Inflammatory macrophage treated with lipopolysaccharide for 4 hours (primary cell): ENCODE measurements at regions not wholly inside any gene's neighbourhood (a gene's known extent, or its start where the extent isn't known, plus 50 kb on each side); places are given as distances from the start of the nearest gene placed in this dataset.

ENCODE experiments used
- DNase-seq: peaks from one replicate; pipeline ENCODE4 v3.0.0-alpha.2; 2020

DNA sequence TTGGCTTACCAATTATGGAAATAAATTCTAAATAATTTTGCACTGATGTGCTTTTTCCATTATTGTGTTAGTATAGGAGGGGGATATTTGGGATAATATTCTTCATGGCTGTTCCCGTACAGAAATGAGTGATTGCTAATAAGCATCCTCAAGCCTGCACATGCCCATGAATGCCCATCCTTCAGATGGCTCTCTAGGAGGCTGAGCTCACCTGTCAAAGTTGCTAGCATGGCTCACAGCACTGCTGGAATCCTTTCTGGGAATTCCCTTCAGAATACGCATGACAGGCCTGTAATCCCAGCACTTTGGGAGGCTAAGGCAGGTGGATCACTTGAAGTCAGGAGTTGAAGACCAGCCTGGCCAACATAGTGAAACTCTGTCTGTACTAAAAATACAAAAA lies 124.1 kb downstream of the NXNL2 start:
- DNase-seq, result no peak

- peak; percentile 18 for DNase-seq
These were observed 125.6 kb downstream of the NXNL2 start for GRCh38 chr9:88660611-88661010.

DNA sequence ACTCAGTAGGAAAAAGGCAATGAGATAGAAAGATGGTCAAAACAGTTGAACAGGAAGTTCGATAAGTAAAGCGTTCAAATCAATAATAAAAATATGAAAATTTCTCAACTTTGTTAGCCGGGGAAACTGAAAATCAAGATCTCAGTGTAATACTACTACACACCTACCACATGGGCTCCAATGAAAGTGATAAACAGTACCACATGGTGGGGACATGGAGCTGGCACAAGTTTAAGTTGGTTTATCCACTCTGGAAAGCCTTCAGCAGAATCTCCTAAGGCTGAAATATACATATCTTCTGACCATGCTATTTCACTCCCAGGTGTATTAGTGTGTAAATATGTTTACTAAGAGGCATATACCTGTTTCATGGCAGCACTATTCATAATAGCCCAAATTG lies 126.8 kb downstream of the NXNL2 start:
- DNase-seq, result no peak

GRCh38 chr9:88663771-88664419 lies 128.9 kb downstream of the NXNL2 start:
- DNase-seq, result no peak

DNA sequence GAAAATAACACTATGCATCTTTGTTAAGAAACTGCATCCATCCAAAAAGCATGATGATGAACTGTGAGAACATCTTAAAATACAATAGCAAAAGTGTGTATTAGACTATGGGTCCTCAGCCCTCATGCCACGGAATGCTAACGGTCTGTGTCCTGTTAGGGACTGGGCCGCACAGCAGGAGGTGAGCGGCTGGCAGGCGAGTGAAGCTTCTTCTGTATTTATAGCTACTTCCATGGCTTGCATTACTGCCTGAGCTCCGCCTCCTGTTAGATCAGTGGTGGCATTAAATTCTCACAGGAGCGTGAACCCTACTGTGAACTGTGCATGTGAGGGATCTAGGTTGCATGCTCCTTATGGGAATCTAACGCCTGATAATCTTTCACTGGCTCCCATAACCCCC lies 129.8 kb downstream of the NXNL2 start:
- no peak for DNase-seq

DNA sequence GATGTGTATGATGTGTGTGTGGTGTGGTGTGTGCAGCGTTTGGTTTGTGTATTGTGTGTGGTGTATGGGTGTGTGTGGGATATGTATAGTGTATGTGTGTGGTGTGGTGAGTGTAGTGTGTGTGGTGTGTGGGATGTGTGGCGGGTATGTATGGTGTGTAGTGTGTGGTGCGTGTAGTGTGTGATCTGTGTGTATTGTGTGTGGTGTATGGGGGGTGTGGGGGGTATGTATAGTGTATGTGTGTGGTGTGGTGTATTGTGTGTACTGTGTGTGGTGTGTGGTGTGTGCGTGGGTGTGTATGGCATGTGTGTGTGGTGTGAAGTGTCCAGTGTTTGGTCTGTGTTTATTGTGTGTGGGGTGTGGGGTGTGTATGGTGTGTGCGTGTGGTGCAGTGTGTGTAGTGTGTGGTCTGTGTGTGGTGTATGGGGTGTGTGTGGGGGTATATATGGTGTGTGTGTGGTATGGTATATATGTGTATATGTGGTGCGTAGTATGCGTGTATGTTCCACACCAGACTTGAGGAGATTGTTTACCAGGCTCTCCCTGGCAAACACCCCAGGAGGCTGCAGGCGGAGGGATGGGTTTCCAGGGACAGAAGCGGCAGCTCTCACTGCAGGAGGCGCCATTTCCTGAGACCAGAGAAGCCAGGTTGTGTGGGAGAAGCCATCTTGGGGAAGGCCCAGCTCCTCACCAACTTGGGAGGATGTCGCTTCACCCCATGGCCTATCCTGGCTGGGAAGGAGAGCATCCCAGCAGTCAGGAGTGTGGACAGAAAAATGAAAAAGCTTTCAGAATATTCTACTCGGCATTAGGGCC lies 138.1 kb downstream of the NXNL2 start:
- DNase-seq, result no peak

- no peak for DNase-seq
These were observed 138.9 kb downstream of the NXNL2 start for GRCh38 chr9:88673886-88674285.

GRCh38 chr9:88676644-88677043 lies 141.7 kb downstream of the NXNL2 start:
- no peak for DNase-seq

- DNase-seq, result no peak
These were observed 143.0 kb downstream of the NXNL2 start for GRCh38 chr9:88678008-88678407.

- no peak for DNase-seq
These were observed 143.5 kb downstream of the NXNL2 start for GRCh38 chr9:88678431-88678830.

- DNase-seq, result peak; percentile 12
These were observed 145.1 kb downstream of the NXNL2 start for GRCh38 chr9:88680041-88680440.

DNA sequence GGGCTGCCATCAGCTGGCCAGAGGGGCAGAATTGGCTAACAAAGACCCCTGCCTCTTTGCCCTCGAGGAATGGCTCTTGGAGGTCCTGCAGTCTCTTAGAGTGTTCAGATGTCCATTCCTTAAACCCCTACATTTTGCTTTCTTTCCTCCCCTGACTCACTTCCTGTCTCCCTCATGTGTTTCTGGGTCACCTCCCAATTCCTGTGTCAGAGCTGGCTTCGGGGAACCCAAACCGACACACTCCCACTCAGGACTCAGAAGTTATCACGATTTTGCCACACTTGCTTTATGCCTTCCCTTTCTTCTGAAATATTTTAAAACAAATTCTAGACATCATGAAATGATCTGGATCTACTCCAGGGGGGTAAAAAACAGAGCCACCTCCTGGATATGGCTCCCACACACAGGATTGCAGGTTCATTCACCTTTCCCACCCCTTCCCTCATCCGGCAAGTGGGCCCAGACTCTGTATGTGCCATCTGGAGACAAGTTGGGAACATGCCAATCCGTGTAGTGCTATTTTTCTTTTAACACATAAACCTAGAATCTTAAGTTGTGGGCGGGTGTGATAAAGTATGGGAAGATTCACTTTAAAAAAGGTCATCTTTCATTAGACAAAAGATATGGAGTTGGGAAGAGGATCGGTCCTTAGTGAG lies 145.7 kb downstream of the NXNL2 start:
- peak; percentile 24 for DNase-seq

GRCh38 chr9:88681434-88681833 lies 146.5 kb downstream of the NXNL2 start:
- DNase-seq, result no peak

- DNase-seq, result no peak
These were observed 147.5 kb downstream of the NXNL2 start for GRCh38 chr9:88682431-88682831.

GRCh38 chr9:88684046-88684445 lies 149.1 kb downstream of the NXNL2 start:
- no peak for DNase-seq

DNA sequence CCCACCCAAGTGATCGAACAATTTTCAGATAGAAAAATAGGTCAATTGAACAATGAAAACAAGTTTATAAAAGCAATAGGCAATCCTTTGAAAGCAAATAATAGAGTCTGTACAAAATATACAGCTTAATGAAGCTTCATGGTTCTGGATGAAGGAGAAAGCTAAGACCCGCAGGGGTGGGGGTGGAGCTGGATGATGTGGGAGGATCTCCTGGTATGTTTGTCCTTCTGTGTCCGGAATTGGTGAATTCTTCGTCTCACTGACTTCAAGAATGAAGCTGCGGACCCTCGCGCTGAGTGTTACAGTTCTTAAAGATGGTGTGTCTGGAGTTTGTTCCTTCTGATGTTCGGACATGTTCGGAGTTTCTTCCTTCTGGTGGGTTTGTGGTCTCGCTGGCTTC lies 149.9 kb downstream of the NXNL2 start:
- no peak for DNase-seq

DNA sequence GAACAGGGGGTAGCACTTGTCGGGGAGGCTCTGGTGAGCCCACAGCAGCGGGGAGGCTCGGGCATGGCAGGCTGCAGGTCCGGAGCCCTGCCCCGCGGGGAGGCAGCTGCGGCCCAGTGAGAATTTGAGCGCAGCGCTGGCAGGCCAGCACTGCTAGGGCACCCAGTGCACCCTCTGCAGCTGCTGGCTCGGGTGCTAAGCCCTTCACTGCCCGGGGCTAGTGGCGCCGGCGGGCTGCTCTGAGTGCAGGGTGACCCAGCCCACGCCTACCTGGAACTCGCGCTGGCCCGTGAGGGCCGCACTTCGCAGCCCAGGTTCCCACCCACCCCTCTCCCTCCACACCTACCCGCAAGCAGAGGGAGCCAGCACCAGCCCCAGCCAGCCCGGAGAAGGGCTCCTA lies 151.0 kb downstream of the NXNL2 start:
- no peak for DNase-seq

- no peak for DNase-seq
These were observed 154.7 kb downstream of the NXNL2 start for GRCh38 chr9:88689509-88690298.

GRCh38 chr9:88690628-88691027 lies 155.7 kb downstream of the NXNL2 start:
- no peak for DNase-seq

DNA sequence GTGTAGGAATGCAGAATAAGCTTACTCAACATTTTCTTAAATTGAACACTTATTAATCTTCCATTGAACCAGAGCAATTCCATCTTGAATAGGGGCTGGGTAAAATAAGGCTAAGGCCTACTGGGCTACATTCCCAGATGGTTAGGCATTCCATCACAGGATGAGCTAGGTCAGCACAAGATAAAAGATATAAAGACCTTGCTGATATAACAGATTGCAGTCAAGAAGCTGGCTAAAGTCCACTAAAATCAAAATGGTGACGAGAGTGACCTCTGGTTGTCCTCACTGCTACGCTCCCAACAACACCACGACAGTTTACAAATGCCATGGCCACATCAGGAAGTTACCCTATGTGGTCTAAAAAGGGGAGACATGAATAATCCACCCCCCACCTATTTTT lies 156.1 kb downstream of the NXNL2 start:
- no peak for DNase-seq

DNA sequence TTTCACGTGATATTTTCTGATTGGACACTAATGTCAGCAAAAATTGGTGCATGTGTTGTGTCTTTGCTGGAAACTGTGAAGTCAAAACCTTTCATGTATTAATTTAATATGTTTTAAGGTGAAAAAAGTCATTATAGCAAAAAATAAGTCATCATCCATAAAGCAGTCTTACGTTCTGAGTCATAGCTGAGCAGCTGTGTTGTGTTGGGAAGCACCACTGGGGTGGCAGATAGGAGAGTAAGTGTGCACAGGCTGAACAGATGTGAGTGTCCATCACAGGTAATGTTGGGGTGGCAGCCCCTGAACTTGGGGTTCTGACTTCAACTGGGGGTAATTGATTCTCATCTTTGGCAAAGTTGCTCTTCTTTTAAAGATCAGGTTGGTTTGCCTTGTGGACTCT lies 156.8 kb downstream of the NXNL2 start:
- no peak for DNase-seq

DNA sequence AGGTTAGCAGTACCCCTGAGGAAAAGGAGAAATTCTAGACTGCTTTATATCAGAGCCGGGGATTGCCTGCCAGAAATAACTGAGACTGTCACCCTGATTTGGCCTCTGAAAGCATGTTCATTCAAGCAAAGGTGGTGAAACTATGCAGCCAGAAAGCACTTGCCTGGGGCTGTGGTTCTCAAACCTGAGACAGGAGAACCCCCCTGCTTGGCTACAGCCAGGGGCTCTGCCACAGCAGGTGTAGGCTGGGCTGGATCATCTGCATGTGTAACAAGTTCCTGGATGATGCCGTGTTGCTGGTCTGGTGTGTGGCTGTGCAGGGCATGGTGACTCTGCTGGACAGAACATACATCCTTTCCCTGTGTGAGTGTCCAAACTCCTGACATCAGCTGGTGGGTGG lies 157.8 kb downstream of the NXNL2 start:
- no peak for DNase-seq

GRCh38 chr9:88694625-88695024 lies 159.6 kb downstream of the NXNL2 start:
- no peak for DNase-seq
